Trophoblast cell (in vitro differentiated cells and primary cell): ENCODE measurements at regions not wholly inside any gene's neighbourhood (a gene's known extent, or its start where the extent isn't known, plus 50 kb on each side); places are given as distances from the start of the nearest gene placed in this dataset.

Experiments used
- DNase-seq, 2 donors: peaks; one replicate each; pipeline ENCODE4 v3.0.0-alpha.2; 2016
- H2AFZ ChIP-seq: 2 replicates; pipeline ENCODE4 v1.6.1; 2013; ENCODE audit warnings: low read length, moderate library complexity, mild to moderate bottlenecking; ENCODE audit not compliant: insufficient read depth, poor library complexity
- H2AK5ac ChIP-seq: 2 replicates; pipeline ENCODE4 v1.6.1; 2013; ENCODE audit warnings: mild to moderate bottlenecking, low read length
- H2BK120ac ChIP-seq: 2 replicates; pipeline ENCODE4 v1.6.1; 2013; ENCODE audit warnings: low read length, mild to moderate bottlenecking, moderate library complexity; ENCODE audit not compliant: insufficient read depth, poor library complexity
- H2BK12ac ChIP-seq: 2 replicates; pipeline ENCODE4 v1.6.1; 2013; ENCODE audit warnings: mild to moderate bottlenecking, low read length, moderate library complexity
- H2BK5ac ChIP-seq: 2 replicates; pipeline ENCODE4 v1.6.1; 2013; ENCODE audit warnings: low read length, low read depth, moderate library complexity, mild to moderate bottlenecking; ENCODE audit not compliant: poor library complexity
- H3K14ac ChIP-seq: 2 replicates; pipeline ENCODE4 v1.6.1; 2013; ENCODE audit warnings: mild to moderate bottlenecking, low read length
- H3K18ac ChIP-seq: 2 replicates; pipeline ENCODE4 v1.6.1; 2013; ENCODE audit warnings: mild to moderate bottlenecking, low read length
- H3K23ac ChIP-seq: 2 replicates; pipeline ENCODE4 v1.6.1; 2013; ENCODE audit warnings: low read length
- H3K27ac ChIP-seq: 2 replicates; pipeline ENCODE4 v1.5.1; 2013; ENCODE audit warnings: low read depth, mild to moderate bottlenecking, inconsistent platforms, low read length, moderate library complexity
- H3K27me3 ChIP-seq: 2 replicates; pipeline ENCODE4 v1.6.1; 2013; ENCODE audit warnings: inconsistent platforms, mild to moderate bottlenecking, low read length, moderate library complexity; ENCODE audit not compliant: insufficient read depth
- H3K36me3 ChIP-seq, 2 experiments: 1 replicate in 1 of 2; 2 replicates in 1 of 2; pipeline ENCODE4 v1.6.1; 2013; ENCODE audit warnings: low read length in 2 of 2, mild to moderate bottlenecking in 2 of 2, moderate library complexity in 1 of 2; ENCODE audit not compliant: insufficient read depth in 2 of 2, control insufficient read depth in 1 of 2
- H3K4ac ChIP-seq: 2 replicates; pipeline ENCODE4 v1.6.1; 2013; ENCODE audit warnings: low read depth, mild to moderate bottlenecking, low read length, moderate library complexity
- H3K4me1 ChIP-seq, 2 experiments: 1 replicate in 1 of 2; 2 replicates in 1 of 2; pipeline ENCODE4 v1.6.1; 2013; ENCODE audit warnings: low read length in 2 of 2, mild to moderate bottlenecking in 2 of 2, moderate library complexity in 1 of 2; ENCODE audit not compliant: insufficient read depth in 2 of 2, control insufficient read depth in 1 of 2
- H3K4me2 ChIP-seq: 2 replicates; pipeline ENCODE4 v1.6.1; 2013; ENCODE audit warnings: inconsistent platforms, mild to moderate bottlenecking, low read length, moderate library complexity
- H3K4me3 ChIP-seq: 2 replicates; pipeline ENCODE4 v1.5.1; 2013; ENCODE audit warnings: mild to moderate bottlenecking, low read depth, low read length, inconsistent platforms
- H3K79me1 ChIP-seq: one replicate; pipeline ENCODE4 v1.6.1; 2013; ENCODE audit warnings: low read length
- H3K79me2 ChIP-seq: 2 replicates; pipeline ENCODE4 v1.6.1; 2013; ENCODE audit warnings: low read length, mild to moderate bottlenecking; ENCODE audit not compliant: control insufficient read depth, insufficient read depth, poor library complexity
- H3K9ac ChIP-seq: 2 replicates; pipeline ENCODE4 v1.6.1; 2013; ENCODE audit warnings: mild to moderate bottlenecking, low read length
- H3K9me3 ChIP-seq: 2 replicates; pipeline ENCODE4 v1.6.1; 2013; ENCODE audit warnings: low read depth, mild to moderate bottlenecking, control low read depth, inconsistent platforms, low read length; ENCODE audit not compliant: insufficient read depth
- H4K12ac ChIP-seq: 2 replicates; pipeline ENCODE4 v1.6.1; 2013; ENCODE audit warnings: low read depth, mild to moderate bottlenecking, low read length, moderate library complexity
- H4K8ac ChIP-seq: 2 replicates; pipeline ENCODE4 v1.6.1; 2013; ENCODE audit warnings: low read depth, mild to moderate bottlenecking, low read length, moderate library complexity
- H4K91ac ChIP-seq: one replicate; pipeline ENCODE4 v1.6.1; 2013; ENCODE audit warnings: low read depth, mild to moderate bottlenecking, low read length, moderate library complexity
- WGBS: extraction: QIAGEN DNeasy Blood & Tissue Kit; methylation state at CpG from one replicate; pipeline ENCODE4 v1.1.7; 2013; ENCODE audit warnings: missing lambda C conversion rate; ENCODE audit not compliant: insufficient read length, insufficient coverage; ENCODE audit errors: extremely low coverage; 5-methylcytosine and 5-hydroxymethylcytosine counted together

DNA sequence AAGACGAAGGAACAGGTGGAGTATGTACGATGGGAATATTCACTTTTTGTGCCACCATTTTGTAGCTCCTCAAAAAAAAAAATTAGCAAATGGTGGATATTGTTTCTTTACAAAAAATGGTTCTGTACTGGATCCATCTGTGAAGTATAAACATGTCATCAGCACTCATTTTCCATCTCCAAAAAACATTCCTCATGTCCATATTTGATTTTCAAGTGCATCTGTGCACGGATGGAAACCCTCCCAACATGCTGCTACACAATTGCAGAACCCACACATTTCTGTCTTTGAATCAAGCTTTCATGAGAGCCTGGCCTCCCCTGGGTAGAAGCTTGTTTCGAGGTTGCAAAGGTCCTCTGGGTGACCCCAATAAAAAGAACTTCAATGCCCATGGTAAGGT lies 59.6 kb upstream of the ZEB2 start:
- WGBS, result no CpG with 5 or more reads among the region's 4 CpGs
- Histone ChIP-seq H3K36me3 (no peaks in the 10 kb centered on the region), H3K18ac (no peak overlapping the region), H4K91ac (no peak overlapping the region), H3K4me2 (no peak overlapping the region), H3K9ac (no peak overlapping the region), H2BK5ac (no peak overlapping the region), H3K27ac (no peak overlapping the region), H2AK5ac (no peak overlapping the region), H2AFZ (no peak overlapping the region), H3K79me2 (no peaks in the 10 kb centered on the region), H3K79me1 (no peaks in the 10 kb centered on the region), H2BK120ac (no peak overlapping the region), H3K4me3 (no peak overlapping the region), H4K12ac (no peak overlapping the region), H3K9me3 (no peaks in the 10 kb centered on the region), H3K27me3 (no peaks in the 10 kb centered on the region), H3K14ac (no peak overlapping the region), H4K8ac (no peak overlapping the region), H3K23ac (no peak overlapping the region), H3K4ac (no peak overlapping the region), H2BK12ac (no peak overlapping the region), H3K4me1 (peaks cover 0 to 4% of the 10 kb centered on the region in 2 experiments)
- no peak for DNase-seq

DNA sequence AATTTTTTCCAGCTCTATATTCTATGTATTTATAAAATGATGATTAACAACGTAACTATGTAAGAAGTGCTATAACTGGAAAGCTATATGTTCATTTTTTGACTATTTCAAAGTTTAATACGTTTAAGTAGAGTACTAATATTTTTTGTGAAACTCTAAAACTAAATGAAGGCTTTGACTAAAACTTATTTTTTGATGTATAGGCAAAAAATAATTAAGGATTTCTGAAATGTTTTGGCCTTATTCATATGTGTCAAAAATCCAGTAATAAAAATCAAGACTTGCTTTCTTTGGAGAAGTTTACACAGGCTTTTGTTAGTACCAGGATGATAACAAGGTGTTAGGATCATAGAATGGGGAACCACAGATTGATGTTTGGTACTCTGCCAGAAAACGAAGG lies 58.2 kb upstream of the ZEB2 start:
- Histone ChIP-seq H3K36me3 (no peaks in the 10 kb centered on the region), H3K9ac (no peak overlapping the region), H3K4me3 (no peak overlapping the region), H3K27ac (no peak overlapping the region), H2BK5ac (no peak overlapping the region), H3K79me2 (no peaks in the 10 kb centered on the region), H2AFZ (no peak overlapping the region), H4K12ac (no peak overlapping the region), H3K18ac (no peak overlapping the region), H2BK12ac (no peak overlapping the region), H3K9me3 (no peaks in the 10 kb centered on the region), H2AK5ac (no peak overlapping the region), H4K91ac (no peak overlapping the region), H3K4ac (no peak overlapping the region), H4K8ac (no peak overlapping the region), H3K4me1 (peaks cover 0 to 4% of the 10 kb centered on the region in 2 experiments), H3K14ac (no peak overlapping the region), H2BK120ac (no peak overlapping the region), H3K23ac (no peak overlapping the region), H3K27me3 (no peaks in the 10 kb centered on the region), H3K4me2 (no peak overlapping the region), H3K79me1 (no peaks in the 10 kb centered on the region)
- WGBS, result no CpG with 5 or more reads among the region's 3 CpGs
- no peak for DNase-seq

DNA sequence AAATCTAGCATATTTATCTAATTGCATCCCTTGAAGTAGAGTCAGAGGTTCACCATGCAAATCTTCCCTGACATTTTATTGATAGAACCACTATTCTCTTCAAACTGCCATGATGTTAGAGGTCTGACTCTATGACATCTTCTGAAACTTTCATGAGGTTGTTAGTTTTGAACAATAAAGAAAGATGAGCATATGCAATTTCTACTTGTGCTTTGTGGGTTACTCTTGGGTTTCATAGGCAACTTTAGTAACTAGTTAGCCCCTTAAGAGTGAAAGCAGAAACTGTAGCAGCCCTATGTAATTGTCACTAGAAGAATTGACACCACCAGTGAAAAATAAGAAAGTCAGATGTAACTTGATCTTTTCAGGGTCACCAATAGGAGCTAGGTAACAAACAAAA lies 53.1 kb upstream of the ZEB2 start:
- H3K79me2 ChIP-seq, result no peaks in the 10 kb centered on the region
- H3K36me3 ChIP-seq, result no peaks in the 10 kb centered on the region
- no peaks in the 10 kb centered on the region for H3K27me3 ChIP-seq
- H3K4me1 ChIP-seq, result no peaks in the 10 kb centered on the region
- no peaks in the 10 kb centered on the region for H3K79me1 ChIP-seq
- H3K4ac ChIP-seq, result no peak overlapping the region
- no peak overlapping the region for H3K27ac ChIP-seq
- H4K12ac ChIP-seq, result no peak overlapping the region
- H3K23ac ChIP-seq, result no peak overlapping the region
- no peak for DNase-seq
- no peak overlapping the region for H4K91ac ChIP-seq
- no peak overlapping the region for H3K9ac ChIP-seq
- H2BK12ac ChIP-seq, result no peak overlapping the region
- no peak overlapping the region for H3K4me3 ChIP-seq
- H3K9me3 ChIP-seq, result no peaks in the 10 kb centered on the region
- no peak overlapping the region for H3K4me2 ChIP-seq
- no peak overlapping the region for H2AFZ ChIP-seq
- no peak overlapping the region for H3K18ac ChIP-seq
- H2BK120ac ChIP-seq, result no peak overlapping the region
- H3K14ac ChIP-seq, result no peak overlapping the region
- H4K8ac ChIP-seq, result no peak overlapping the region
- no peak overlapping the region for H2AK5ac ChIP-seq
- no peak overlapping the region for H2BK5ac ChIP-seq

DNA sequence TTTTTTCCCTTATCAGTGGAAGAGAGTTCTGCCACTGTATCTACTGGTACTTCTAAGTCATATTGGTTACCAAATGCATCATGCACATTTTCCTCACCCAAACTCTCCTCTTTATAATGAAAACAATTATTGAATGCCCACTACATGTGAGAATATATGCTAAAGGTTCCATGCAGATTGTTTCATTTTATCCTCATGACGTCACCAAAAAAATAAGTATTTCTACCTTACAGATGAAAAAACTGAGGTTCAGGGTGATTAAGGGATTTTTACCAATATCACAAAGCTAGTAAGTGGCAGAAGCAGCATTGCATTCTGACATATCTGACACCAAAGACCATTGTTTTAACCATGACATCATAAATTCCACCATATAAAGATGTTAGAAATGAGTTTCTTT lies 51.9 kb upstream of the ZEB2 start:
- H3K27me3 ChIP-seq, result no peaks in the 10 kb centered on the region
- no peak overlapping the region for H3K23ac ChIP-seq
- H3K14ac ChIP-seq, result no peak overlapping the region
- H2BK12ac ChIP-seq, result no peak overlapping the region
- H3K4me3 ChIP-seq, result no peak overlapping the region
- no peak overlapping the region for H3K4me2 ChIP-seq
- H2BK120ac ChIP-seq, result no peak overlapping the region
- no peak overlapping the region for H3K18ac ChIP-seq
- no peaks in the 10 kb centered on the region for H3K79me2 ChIP-seq
- H3K4me1 ChIP-seq, result no peaks in the 10 kb centered on the region
- no peak overlapping the region for H3K27ac ChIP-seq
- no peak overlapping the region for H2BK5ac ChIP-seq
- no peaks in the 10 kb centered on the region for H3K36me3 ChIP-seq
- DNase-seq, result no peak
- H3K9me3 ChIP-seq, result no peaks in the 10 kb centered on the region
- no peak overlapping the region for H4K8ac ChIP-seq
- no peak overlapping the region for H4K12ac ChIP-seq
- no peak overlapping the region for H2AFZ ChIP-seq
- no peak overlapping the region for H3K9ac ChIP-seq
- H4K91ac ChIP-seq, result no peak overlapping the region
- no CpG with 5 or more reads among the region's 1 CpG for WGBS
- no peaks in the 10 kb centered on the region for H3K79me1 ChIP-seq
- H3K4ac ChIP-seq, result no peak overlapping the region
- H2AK5ac ChIP-seq, result no peak overlapping the region

DNA sequence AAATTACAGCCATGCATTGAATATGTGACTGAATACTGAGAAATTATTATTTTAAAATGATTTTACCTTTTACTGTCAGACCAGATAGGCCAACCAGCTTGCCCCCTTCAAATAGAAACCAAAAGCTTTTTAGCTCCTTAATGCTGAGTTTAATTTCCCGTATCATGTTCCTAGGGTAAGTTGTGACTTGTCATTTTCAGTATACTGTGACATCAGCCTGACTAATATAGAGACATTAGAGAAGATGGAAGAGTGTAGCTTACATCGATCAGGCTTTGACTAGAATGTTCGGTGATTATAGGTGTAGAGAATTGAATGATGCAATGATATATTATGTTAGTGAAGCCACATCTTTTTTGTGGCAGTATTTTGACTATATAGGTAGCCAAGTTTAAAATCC lies 50.6 kb upstream of the ZEB2 start:
- H2BK5ac ChIP-seq, result no peak overlapping the region
- no peak overlapping the region for H3K18ac ChIP-seq
- H3K4ac ChIP-seq, result no peak overlapping the region
- no peak overlapping the region for H4K91ac ChIP-seq
- H2BK120ac ChIP-seq, result no peak overlapping the region
- H4K8ac ChIP-seq, result no peak overlapping the region
- WGBS, result no CpG with 5 or more reads among the region's 3 CpGs
- DNase-seq, result no peak
- H3K4me2 ChIP-seq, result no peak overlapping the region
- no peak overlapping the region for H2AK5ac ChIP-seq
- H3K9me3 ChIP-seq, result no peaks in the 10 kb centered on the region
- H3K79me1 ChIP-seq, result no peaks in the 10 kb centered on the region
- H3K36me3 ChIP-seq, result no peaks in the 10 kb centered on the region
- H3K4me3 ChIP-seq, result no peak overlapping the region
- no peak overlapping the region for H2AFZ ChIP-seq
- no peak overlapping the region for H4K12ac ChIP-seq
- no peak overlapping the region for H3K23ac ChIP-seq
- H3K4me1 ChIP-seq, result no peaks in the 10 kb centered on the region
- no peak overlapping the region for H3K27ac ChIP-seq
- no peak overlapping the region for H3K9ac ChIP-seq
- no peak overlapping the region for H3K14ac ChIP-seq
- no peak overlapping the region for H2BK12ac ChIP-seq
- no peaks in the 10 kb centered on the region for H3K79me2 ChIP-seq
- H3K27me3 ChIP-seq, result no peaks in the 10 kb centered on the region
